ENCODE measurements at regions not wholly inside any gene's neighbourhood (a gene's known extent, or its start where the extent isn't known, plus 50 kb on each side); places are given as distances from the start of the nearest gene placed in this dataset.

- TF ChIP-seq CTCF (IDR thresholded peaks at IDR 0.05; ENCODE audit: low read depth, low read length) = no peak
- TF ChIP-seq, protein P1, sequence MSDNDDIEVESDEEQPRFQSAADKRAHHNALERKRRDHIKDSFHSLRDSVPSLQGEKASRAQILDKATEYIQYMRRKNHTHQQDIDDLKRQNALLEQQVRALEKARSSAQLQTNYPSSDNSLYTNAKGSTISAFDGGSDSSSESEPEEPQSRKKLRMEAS (IDR thresholded peaks at IDR 0.05; ENCODE audit: low read depth, low read length) = no peak
- TF ChIP-seq POLR2A (IDR thresholded peaks at IDR 0.05; ENCODE audit: extremely low read depth, insufficient read length) = no peak
Measured at GRCh38 chr5:174220417-174220816, 174.9 kb downstream of the NSG2 start.
